Endothelial cell of umbilical vein (primary cell): ENCODE measurements at regions not wholly inside any gene's neighbourhood (a gene's known extent, or its start where the extent isn't known, plus 50 kb on each side); places are given as distances from the start of the nearest gene placed in this dataset.

Experiments used
- BruUV-seq: library from RNA; stranded (reverse); fragments of 400-500 nt; replicated peaks from 2 replicates; lab custom pipeline; 2021; lab: Mats Ljungman, UMichigan
- CTCF ChIA-PET: fragments of 300-600, 350-600 bp; sonication (Branson Sonifier 250); formaldehyde crosslinking; loops from one replicate; lab custom pipeline; 2021; ENCODE audit warnings: antibody characterized with exemption, inconsistent platforms; lab: Charles Lee
- POLR2A ChIA-PET: fragments of 300-600, 350-600 bp; sonication (Branson Sonifier 250); formaldehyde crosslinking; loops from one replicate; lab custom pipeline; 2021; ENCODE audit warnings: antibody characterized with exemption, inconsistent platforms; lab: Charles Lee
- DNase-seq: peaks from one replicate; pipeline ENCODE4 v3.0.0-alpha.2; 2011; ENCODE audit warnings: low read depth, low spot score
- FAIRE-seq: peaks from 2 replicates; lab custom pipeline; 2011; peaks lifted over from hg19 to GRCh38; lab: Jason Lieb, UNC
- H2AFZ ChIP-seq: 2 replicates; pipeline ENCODE4 v1.6.0; 2012; ENCODE audit warnings: low read depth, low read length, control low read depth, inconsistent platforms
- H3K27ac ChIP-seq: 2 replicates; pipeline ENCODE4 v1.5.1; 2011; ENCODE audit warnings: low read depth, mild to moderate bottlenecking, control low read depth, low read length, moderate library complexity; ENCODE audit not compliant: insufficient read depth
- H3K27me3 ChIP-seq, 2 experiments: 2 replicates each; pipeline versions ENCODE4 v1.6.0 to v1.6.1; 2011; ENCODE audit warnings: low read length in 2 of 2, mixed read lengths in 1 of 2; ENCODE audit not compliant: control insufficient read depth in 2 of 2, insufficient read depth in 2 of 2
- H3K36me3 ChIP-seq, 2 experiments: 2 replicates in 1 of 2; 3 replicates in 1 of 2; pipeline ENCODE4 v1.5.1; 2011; ENCODE audit warnings: low read length in 2 of 2, mild to moderate bottlenecking in 1 of 2, moderate library complexity in 1 of 2; ENCODE audit not compliant: control insufficient read depth in 2 of 2, insufficient read depth in 2 of 2; ENCODE audit errors: extremely low read depth in 1 of 2
- H3K4me1 ChIP-seq: 3 replicates; pipeline ENCODE4 v1.5.1; 2011; ENCODE audit warnings: mild to moderate bottlenecking, low read length; ENCODE audit not compliant: control insufficient read depth, insufficient read depth; ENCODE audit errors: extremely low read depth
- H3K4me2 ChIP-seq: 2 replicates; pipeline ENCODE4 v1.6.1; 2011; ENCODE audit warnings: low read length, control low read depth, mixed read lengths; ENCODE audit not compliant: insufficient read depth
- H3K4me3 ChIP-seq, 3 experiments: fragments of 200-600 bp in 1 of 3; sonication (generic), shearing (Covaris generic) in 1 of 3; replicated peaks in 1 of 3; 2 replicates each; pipeline ENCODE4 v1.5.1; 2011 to 2016; ENCODE audit warnings: control low read depth in 3 of 3, low read length in 3 of 3, mild to moderate bottlenecking in 2 of 3, inconsistent platforms in 1 of 3, low read depth in 1 of 3, moderate library complexity in 1 of 3; ENCODE audit not compliant: insufficient read depth in 1 of 3
- H3K79me2 ChIP-seq: 2 replicates; pipeline ENCODE4 v1.6.0; 2012; ENCODE audit warnings: low read length, inconsistent platforms; ENCODE audit not compliant: control insufficient read depth, insufficient read depth
- H3K9ac ChIP-seq: replicated peaks from 2 replicates; pipeline ENCODE3; 2011; ENCODE audit warnings: low read length, control low read depth; ENCODE audit not compliant: insufficient read depth; ENCODE audit errors: extremely low read depth
- H3K9me1 ChIP-seq: replicated peaks from 3 replicates; pipeline ENCODE4 v1.6.0; 2011; ENCODE audit warnings: mild to moderate bottlenecking, low read length; ENCODE audit not compliant: control insufficient read depth, insufficient read depth; ENCODE audit errors: extremely low read depth
- H3K9me3 ChIP-seq: replicated peaks from 2 replicates; pipeline ENCODE4 v1.5.1; 2012; ENCODE audit warnings: low read length, inconsistent platforms; ENCODE audit not compliant: control insufficient read depth, insufficient read depth
- H4K20me1 ChIP-seq: replicated peaks from 2 replicates; pipeline ENCODE3; 2011; ENCODE audit warnings: mild to moderate bottlenecking, low read length; ENCODE audit not compliant: control insufficient read depth, insufficient read depth; ENCODE audit errors: extremely low read depth
- EZH2 ChIP-seq: IDR thresholded peaks from 2 replicates; pipeline ENCODE4 v1.6.1; 2012; ENCODE audit warnings: borderline replicate concordance, low read depth, mild to moderate bottlenecking, moderate library complexity, low read length, inconsistent platforms; ENCODE audit not compliant: severe bottlenecking
- FOS ChIP-seq: IDR thresholded peaks from 2 replicates; pipeline ENCODE4 v1.6.1; 2011; ENCODE audit warnings: mild to moderate bottlenecking, low read length, moderate library complexity, borderline replicate concordance; ENCODE audit not compliant: insufficient read depth
- GATA2 ChIP-seq: IDR thresholded peaks from 2 replicates; pipeline ENCODE4 v1.7.0; 2011; ENCODE audit warnings: low read depth, mild to moderate bottlenecking, moderate library complexity, mixed read lengths, low read length; ENCODE audit not compliant: insufficient read length, insufficient read depth
- JUN ChIP-seq: IDR thresholded peaks from 2 replicates; pipeline ENCODE4 v1.6.1; 2011; ENCODE audit warnings: borderline replicate concordance, low read depth; ENCODE audit not compliant: insufficient read length, insufficient read depth
- MAX ChIP-seq: IDR thresholded peaks from 2 replicates; pipeline ENCODE4 v1.6.1; 2011; ENCODE audit not compliant: insufficient read depth, insufficient read length
- MYC ChIP-seq: IDR thresholded peaks from one replicate; pipeline ENCODE4 v1.6.1; 2011; ENCODE audit warnings: mild to moderate bottlenecking, low read depth, low read length
- POLR2A ChIP-seq: IDR thresholded peaks from 2 replicates; pipeline ENCODE4 v1.6.1; 2012; ENCODE audit warnings: low read depth, mild to moderate bottlenecking, control low read depth, low read length
- POLR2AphosphoS5 ChIP-seq: IDR thresholded peaks from 2 replicates; pipeline ENCODE4 v1.6.1; 2012; ENCODE audit warnings: low read depth, mild to moderate bottlenecking, control low read depth, low read length, moderate library complexity; ENCODE audit not compliant: insufficient read depth
- dilution Hi-C: fragments of 300-500 bp; cut with MboI; formaldehyde crosslinking; loops from one replicate; pipeline ENCODE4 v1.15.0; 2019; ENCODE audit warnings: low sequenced_read_pairs; ENCODE audit not compliant: extremely low pct_ligation_motif_present
- intact Hi-C: fragments of 100-400 bp; cut with micrococcal nuclease; formaldehyde crosslinking; loops from one replicate; pipeline ENCODE4 v1.10.0; 2022
- TF ChIP-seq, protein P1 (sequence below), 2 donors: IDR thresholded peaks; 1 replicate in 1 of 2; 2 replicates in 1 of 2; pipeline ENCODE4 v1.5.1; 2011; ENCODE audit warnings: low read length in 2 of 2, mild to moderate bottlenecking in 2 of 2, moderate library complexity in 2 of 2, control low read depth in 1 of 2, inconsistent platforms in 1 of 2, low read depth in 1 of 2; ENCODE audit not compliant: insufficient read depth in 1 of 2; ENCODE audit errors: extremely low read depth in 1 of 2

DNA sequence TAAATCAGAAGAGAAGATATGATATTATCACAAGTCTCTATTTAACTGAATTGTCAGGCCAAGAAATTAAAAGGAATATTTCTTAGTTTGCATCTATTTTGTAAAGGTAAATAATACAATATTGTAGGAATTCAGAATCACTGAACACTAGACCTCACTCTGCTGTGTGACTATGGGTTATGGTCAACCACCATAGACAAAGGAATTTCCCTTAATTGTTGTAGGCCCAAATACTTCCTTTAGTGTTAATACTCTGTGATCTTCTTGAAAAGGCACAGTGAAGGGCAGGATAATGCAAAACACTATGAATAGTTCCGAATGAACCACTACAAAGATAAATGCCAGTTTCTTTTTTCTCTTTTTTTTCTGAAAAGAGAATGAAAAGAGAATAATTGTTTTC, 162.3 kb downstream of the TUSC7 start:
- H3K9me1 ChIP-seq = no peaks in the 10 kb centered on the region
- no peaks in the 10 kb centered on the region for H3K4me1 ChIP-seq
- no peak overlapping the region for H3K4me3 ChIP-seq
- CTCF ChIA-PET = interaction anchor here (0.9 to 1.6 kb wide), 3 partner anchors 8 to 126 kb away, joined by 4 to 5 read pairs (median 4); no protein-coding TSS in a partner anchor
- no peaks in the 10 kb centered on the region for H3K9me3 ChIP-seq
- H2AFZ ChIP-seq = no peak overlapping the region
- no peak for FAIRE-seq
- POLR2A ChIA-PET = no interaction called here
- intact Hi-C loops = no loop called here
- no TSS peak for BruUV-seq
- H3K4me2 ChIP-seq = no peak overlapping the region
- no peaks in the 10 kb centered on the region for H3K27me3 ChIP-seq
- no peaks in the 10 kb centered on the region for H3K36me3 ChIP-seq
- no peak overlapping the region for H3K9ac ChIP-seq
- dilution Hi-C loops = no loop called here
- no peak overlapping the region for H3K27ac ChIP-seq
- no peaks in the 10 kb centered on the region for H4K20me1 ChIP-seq
- TF ChIP-seq MAX (no peak), JUN (no peak), FOS (no peak)
- H3K79me2 ChIP-seq = no peaks in the 10 kb centered on the region
- DNase-seq = no peak

- ChIA-PET CTCF (interaction anchor here (0.9 to 1.6 kb wide), 3 partner anchors 9 to 125 kb away, joined by 4 to 5 read pairs (median 4); no protein-coding TSS in a partner anchor), POLR2A (no interaction called here)
- no peaks in the 10 kb centered on the region for H4K20me1 ChIP-seq
- FAIRE-seq (no peak), DNase-seq (no peak)
- no peaks in the 10 kb centered on the region for H3K9me3 ChIP-seq
- BruUV-seq = no TSS peak
- no peak overlapping the region for H3K4me2 ChIP-seq
- H3K4me3 ChIP-seq = no peak overlapping the region
- dilution Hi-C loops (no loop called here), intact Hi-C loops (no loop called here)
- no peaks in the 10 kb centered on the region for H3K36me3 ChIP-seq
- H3K27me3 ChIP-seq = no peaks in the 10 kb centered on the region
- H3K9me1 ChIP-seq = no peaks in the 10 kb centered on the region
- H3K27ac ChIP-seq = no peak overlapping the region
- no peak for TF ChIP-seq POLR2AphosphoS5
- no peak for TF ChIP-seq GATA2
- no peak for TF ChIP-seq POLR2A
- no peak for TF ChIP-seq EZH2
- TF ChIP-seq, protein P1, sequence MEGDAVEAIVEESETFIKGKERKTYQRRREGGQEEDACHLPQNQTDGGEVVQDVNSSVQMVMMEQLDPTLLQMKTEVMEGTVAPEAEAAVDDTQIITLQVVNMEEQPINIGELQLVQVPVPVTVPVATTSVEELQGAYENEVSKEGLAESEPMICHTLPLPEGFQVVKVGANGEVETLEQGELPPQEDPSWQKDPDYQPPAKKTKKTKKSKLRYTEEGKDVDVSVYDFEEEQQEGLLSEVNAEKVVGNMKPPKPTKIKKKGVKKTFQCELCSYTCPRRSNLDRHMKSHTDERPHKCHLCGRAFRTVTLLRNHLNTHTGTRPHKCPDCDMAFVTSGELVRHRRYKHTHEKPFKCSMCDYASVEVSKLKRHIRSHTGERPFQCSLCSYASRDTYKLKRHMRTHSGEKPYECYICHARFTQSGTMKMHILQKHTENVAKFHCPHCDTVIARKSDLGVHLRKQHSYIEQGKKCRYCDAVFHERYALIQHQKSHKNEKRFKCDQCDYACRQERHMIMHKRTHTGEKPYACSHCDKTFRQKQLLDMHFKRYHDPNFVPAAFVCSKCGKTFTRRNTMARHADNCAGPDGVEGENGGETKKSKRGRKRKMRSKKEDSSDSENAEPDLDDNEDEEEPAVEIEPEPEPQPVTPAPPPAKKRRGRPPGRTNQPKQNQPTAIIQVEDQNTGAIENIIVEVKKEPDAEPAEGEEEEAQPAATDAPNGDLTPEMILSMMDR (IDR thresholded peaks at IDR 0.05; ENCODE audit: extremely low read depth in 1 of 2, insufficient read depth in 1 of 2, low read depth in 1 of 2, low read length in 2 of 2) = no peak
- no peak for TF ChIP-seq FOS
- no peak for TF ChIP-seq MYC
- TF ChIP-seq JUN = no peak
- TF ChIP-seq MAX = no peak
- H2AFZ ChIP-seq = no peak overlapping the region
- no peaks in the 10 kb centered on the region for H3K79me2 ChIP-seq
- H3K9ac ChIP-seq = no peak overlapping the region
- no peaks in the 10 kb centered on the region for H3K4me1 ChIP-seq
These were observed 163.1 kb downstream of the TUSC7 start for GRCh38 chr3:116872688-116873087.
